NCI-H1436 treated with DMSO at 0.1 percent for 48 hours (cell line): ENCODE measurements at regions not wholly inside any gene's neighbourhood (a gene's known extent, or its start where the extent isn't known, plus 50 kb on each side); places are given as distances from the start of the nearest gene placed in this dataset.

Source experiments
- DNase-seq: peaks from one replicate; lab custom pipeline; 2025; lab: John Stamatoyannopoulos, UW

DNA sequence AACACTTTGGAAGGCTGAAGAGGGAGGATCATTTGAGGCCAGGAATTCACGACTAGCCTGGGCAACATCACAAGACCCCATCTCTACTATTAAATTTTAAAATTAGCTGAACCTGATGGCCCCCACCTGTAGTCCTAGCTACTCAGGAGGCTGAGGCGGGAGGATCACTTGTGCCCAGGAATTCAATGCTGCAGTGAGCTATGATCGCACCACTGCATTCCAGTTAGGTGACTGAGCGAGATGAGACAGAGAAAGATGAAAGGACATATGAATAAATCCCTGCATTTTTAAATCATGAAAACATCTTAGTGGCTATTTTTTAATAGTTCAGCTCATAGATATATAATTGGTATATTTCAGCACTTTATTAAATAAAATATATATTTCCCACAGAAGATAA lies 93.8 kb downstream of the GPR63 start:
- DNase-seq = no peak

DNA sequence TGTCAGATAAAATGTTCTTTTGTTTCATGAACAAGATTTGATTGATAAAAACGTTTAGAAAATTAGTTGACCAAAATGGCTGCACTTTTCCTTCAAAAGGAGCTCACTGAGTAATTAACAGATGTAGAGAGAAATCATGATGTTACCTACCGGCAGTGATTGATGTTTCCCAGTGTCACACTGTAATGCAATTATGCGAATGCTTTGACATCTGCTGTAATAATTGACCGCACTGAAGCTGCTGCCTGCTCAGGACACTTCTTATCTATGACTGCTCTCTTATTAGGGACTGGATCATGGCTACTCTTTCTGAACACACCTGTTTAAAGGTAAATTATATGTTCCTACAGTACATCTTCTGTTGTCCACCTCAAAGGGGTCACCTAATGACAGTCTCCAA lies 94.6 kb downstream of the GPR63 start:
- DNase-seq = no peak

DNA sequence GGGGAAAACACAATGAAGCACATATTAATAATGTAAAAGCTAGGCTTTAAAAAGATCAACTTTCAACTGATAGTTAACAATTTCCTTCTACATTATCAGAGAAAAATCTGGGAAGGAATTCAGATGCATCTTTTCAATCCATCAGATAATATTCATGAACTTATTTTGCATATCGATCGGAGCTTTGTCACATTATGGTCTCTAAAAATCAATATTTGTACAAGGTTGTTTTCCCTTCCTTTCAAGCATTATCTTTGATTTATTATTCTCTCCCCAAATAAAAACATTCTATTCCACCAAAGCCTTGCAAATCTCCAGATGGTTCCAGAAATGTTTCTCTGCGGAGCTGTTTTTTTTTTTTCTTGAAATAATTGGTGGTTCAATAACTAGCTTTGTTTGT lies 101.9 kb downstream of the GPR63 start:
- no peak for DNase-seq

DNA sequence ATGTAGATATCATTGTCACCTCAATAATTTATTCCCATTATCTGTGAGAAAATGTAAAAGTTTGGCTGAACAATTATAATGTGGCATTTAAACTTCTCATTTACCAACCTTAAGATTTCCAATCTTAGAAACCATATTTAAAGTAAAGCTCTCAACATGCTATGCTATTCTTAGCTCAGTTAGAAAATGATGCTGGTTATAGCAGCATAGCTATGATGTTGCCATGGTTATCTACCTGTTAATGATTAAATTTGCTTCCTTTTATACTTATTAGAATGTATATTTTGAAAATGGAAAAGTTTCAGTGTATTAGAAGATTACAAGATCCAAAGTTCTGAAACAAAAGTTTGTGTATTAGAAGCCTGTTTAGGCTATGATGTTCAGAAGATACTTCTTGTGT lies 110.1 kb downstream of the GPR63 start:
- DNase-seq = no peak

DNA sequence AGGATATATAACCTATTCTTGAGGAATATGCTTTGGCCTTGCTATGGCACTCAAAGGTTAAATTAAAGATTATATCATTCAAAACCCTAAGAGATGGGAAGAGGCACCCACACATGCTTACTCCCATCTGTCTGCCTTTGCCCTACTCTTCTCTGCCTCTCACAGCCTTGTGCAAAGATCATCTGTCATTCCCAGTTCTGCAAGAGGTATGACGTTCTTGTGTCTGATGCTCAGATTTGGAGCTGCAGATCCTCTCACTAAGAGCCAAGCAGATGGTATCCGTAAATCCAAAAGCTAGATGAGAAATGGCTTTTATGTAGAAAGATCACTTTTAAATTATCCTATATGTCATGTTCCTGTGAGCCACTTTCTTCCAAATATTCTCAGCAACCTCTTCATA lies 112.0 kb downstream of the GPR63 start:
- DNase-seq = no peak

DNA sequence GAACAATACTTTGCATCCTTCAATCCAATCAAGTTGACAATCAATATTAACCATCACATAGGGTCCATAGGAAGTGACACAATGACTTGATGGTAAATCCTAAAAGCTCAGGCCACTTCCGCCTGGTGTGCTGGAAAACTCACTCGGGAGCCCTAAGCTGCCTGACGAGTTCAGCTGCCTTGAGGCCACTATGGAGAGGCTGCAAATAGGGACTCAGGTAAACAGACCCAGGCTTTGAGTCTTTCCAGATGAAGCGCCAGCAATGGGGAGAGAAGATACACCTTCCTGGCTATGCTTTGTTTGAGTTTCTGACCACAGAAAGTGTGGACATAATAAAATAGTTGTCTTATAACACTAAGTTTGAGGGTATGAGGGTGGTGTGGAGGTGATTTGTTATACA lies 112.6 kb downstream of the GPR63 start:
- no peak for DNase-seq

DNA sequence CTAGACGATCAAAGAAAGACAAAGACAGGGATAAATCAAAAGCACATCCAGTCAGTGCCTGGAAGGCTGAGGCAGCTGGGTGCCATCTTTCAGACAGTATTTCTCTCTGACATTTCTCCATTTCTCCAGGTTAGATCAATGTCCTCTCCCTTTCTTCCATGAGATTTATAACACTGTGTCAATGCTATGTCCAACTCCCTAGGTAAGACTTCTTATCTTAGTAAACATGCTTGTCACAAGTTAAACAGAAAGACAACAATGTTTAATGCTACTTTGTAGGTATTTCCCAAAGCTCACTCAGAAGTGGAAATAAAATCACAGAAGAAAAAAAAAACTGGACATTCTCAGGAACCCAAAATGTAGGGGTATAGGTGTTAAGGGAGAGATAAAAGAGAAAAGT lies 113.9 kb downstream of the GPR63 start:
- DNase-seq = no peak

DNA sequence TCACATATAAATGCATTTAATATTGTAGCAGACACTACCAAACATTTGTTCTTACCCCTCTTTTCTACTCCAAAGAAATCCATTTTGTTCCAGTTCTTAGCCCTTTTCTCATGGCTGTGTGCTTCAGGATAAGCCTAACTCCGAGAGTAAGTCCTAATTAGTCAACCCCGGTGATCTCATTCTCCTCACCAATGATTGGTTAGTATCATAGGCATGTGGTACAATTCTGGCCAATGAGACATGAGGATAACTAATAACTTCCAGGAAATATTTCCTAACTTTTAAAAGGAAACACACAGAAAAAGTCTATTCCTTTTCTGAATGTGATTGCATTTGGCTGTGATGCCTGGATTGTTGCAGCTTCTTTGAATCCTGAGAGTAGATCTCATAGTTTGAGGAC lies 116.0 kb downstream of the GPR63 start:
- no peak for DNase-seq

DNA sequence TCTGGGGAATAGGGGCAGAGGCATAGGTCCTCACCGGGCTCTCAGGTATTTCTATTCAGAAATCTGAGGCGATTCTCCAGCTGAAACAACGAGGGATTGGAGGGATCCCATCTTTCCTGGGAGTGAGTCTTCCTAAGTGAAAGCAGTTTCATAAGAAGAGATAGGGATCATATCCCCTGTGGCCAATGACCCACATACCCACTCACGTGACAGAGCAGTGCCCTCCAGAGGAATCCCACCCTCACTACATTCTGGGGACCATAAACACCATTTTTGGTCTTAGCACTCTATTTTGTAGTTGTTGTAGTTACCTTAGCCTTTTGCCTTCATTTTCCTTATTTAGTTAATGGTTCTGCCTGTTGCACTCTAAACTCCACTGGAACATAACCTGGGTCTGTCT lies 121.1 kb downstream of the GPR63 start:
- no peak for DNase-seq

DNA sequence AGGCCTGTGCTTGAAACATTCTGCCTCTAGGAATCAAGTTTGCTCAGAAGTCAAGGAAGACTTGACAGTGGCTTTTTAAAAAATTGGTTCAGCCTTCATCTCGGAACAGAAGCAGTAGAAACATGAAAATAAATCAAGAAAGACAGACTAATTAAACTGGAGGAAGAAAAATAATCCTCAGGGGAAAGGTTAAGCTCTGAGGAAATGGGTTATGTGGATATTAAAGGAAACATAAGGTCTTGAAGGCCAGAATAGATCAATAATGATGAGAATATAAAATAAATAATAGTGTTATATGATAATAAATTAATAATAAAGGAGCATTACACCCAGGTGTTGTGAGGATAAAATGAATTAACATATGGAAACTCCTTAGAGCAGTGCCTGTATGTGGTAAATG lies 121.7 kb downstream of the GPR63 start:
- no peak for DNase-seq

DNA sequence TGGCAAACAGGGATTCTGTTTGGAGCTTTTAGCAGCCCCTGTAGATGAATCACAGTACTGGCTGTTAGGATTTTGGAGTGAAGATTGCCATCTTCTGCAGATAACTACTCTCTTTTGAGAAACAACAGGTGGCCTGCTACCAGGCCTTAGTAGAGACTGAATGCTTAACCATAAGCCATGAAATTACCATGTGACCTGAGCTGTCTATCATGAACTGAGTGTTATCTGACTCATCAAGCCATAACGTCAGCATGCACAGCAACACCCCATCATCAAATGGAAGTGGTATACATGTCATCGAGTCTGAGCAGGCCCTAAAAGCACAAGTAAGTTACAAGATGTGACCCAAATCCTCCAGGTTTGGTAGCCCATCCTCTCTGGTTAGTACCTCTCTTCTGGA lies 132.6 kb downstream of the GPR63 start:
- no peak for DNase-seq

DNA sequence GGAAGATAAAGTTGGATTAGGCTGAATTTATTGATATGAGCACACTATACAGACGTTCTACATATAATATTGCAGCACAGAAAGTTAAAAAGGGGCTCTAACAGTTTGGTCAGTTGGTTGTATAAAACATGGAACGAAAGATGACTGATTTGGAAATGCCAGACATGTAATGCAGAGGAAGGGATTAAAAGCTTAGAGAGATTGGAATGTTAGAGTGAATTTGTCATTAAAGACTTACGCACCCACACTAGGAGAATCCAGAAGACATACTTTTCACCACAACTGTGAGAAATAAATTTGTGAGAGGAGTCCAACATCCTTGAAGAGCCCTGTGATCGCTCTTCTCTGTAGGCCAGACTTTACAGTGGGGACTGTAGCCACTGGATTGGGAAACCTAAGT lies 134.7 kb downstream of the GPR63 start:
- DNase-seq = no peak

DNA sequence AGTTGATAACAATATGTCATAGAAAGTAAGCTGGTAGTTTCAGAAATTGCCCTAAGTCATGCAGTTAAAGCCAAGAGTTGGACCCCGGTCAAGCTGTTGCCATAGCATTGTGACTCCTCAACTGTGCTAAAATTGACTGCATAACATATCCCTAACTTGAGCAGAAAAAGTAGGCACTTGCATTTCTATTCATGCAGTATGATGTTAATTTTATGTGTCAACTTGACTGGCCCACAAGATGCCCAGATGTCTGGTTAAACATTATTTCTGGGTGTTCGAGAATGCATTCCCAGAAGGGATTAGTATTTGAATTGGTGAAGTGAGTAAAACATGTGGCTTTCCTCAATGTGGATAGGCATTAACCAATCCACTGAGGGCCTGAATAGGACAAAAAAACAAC lies 136.4 kb downstream of the GPR63 start:
- no peak for DNase-seq

DNA sequence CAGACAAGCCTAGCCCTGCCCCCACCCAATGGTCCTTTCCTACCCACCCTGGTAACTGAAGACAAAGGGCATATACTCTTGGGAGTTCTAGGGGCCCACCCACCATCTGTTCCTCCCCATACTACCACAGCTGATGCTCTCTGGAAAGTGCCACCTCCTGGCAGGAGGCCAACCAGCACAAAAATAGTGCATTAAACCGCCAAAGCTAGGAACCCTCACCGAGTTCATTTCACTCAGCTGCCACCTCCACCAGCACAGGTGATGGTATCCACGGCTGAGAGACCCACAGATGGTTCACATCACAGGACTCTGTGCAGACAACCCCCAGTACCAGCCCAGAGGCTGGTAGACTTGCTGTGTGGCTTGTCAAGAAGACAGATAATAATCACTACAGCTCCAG lies 131.5 kb downstream of the FHL5 start:
- DNase-seq = peak; percentile 73

DNA sequence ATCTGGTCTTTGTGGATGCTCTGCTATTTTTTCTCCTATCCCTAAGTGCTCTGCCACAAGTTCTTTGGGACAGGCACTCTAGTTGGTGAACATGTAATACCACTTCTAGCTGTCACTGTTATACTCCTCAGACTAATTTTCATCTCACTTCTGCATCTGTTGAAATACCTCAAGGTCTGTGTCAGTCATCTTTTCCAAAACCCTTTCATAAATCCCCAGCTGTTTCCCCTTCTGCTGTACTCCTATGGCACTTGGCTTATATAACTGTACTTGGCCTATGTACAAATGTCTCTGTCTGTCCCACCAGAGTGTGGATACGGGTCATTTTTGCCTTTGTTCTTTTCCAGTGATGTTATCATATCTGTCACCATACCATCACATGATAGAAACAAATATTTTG lies 124.2 kb downstream of the FHL5 start:
- DNase-seq = no peak

DNA sequence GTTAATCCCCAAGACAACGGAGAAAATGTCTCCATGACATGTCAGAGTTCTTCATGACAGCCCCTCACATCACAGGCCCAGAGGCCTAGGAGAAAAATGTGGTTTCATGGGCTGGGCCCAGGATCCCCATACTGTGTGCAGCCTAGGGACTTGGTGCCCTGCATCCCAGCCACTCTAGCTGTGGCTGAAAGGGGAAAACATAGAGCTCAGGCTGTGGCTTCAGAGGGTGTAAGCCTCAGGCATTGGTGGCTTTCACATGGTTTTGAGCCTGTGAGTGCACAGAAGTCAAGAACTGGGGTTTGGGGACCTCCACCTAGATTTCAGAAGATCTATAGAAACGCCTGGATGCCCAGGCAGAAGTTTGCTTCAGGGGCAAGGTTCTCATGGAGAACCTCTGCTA lies 122.8 kb downstream of the FHL5 start:
- DNase-seq = no peak

DNA sequence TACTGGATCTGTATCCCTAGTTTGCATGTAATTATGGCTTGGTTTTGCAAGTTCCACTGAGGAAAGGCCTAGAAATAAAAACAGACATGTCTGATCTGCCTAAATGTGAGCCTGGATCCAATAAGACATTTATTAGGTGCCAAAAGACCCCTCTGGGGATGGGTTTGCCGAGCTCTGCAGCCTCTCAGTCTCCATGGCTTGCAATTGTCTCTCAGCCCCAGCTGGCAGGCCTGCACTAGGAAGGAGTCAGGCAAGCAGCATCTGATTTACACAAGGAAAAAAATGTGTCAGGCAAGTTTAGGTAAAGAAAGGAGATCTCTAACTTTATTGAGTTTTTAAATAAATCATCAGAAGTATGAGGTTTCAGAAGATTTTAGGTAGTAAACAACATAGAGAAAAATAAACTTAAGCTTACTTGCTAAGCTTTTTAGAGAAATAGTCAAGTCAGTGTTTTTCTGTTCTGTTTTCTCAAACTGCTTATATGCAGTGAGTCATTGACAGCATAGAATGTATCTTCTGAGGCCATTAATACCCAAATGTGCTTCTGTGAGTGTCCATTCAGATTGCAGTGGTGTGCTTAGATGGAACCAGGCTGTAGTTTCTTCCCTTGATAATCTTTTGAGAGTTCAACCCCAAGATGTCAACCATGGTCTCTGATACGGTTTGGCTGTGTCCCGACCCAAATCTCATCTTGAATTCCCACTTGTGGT lies 121.0 kb downstream of the FHL5 start:
- DNase-seq = no peak

DNA sequence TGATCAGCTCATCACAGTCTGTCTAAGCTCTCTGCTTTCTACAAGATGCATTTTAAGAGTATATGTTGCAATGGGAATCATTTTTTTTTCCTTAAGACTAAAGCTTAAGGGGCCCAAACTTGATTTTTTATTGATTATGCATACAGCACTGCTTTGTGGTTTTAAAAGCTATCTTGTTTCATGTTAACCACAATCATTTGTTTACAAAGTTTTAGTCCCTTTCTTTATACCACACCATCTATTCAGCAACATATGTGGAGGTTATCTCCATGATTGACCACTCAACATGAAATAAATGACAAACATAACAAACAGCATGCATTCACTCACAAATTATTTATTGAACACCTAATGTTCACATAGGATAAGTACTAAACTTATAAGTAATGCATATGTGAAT lies 119.1 kb downstream of the FHL5 start:
- DNase-seq = no peak

DNA sequence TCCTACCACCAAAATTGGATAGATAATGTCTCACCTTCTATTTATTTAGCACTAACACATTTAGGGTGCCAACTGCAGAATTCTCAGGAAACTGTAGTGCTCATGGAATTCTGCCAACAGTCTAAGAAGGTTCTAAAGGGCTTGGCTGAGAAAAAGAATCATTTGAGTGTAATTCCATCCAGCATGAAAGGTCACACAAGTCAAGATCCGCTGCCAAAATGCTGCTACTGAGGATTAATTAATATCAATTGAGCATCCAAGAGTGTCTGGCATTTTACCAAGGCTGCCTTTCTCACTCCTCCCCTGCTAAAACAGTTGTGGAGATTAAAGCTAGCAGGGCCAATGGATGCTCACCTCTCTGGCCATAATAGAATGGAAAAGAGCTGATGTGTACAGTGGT lies 112.7 kb downstream of the FHL5 start:
- no peak for DNase-seq
